ENCODE measurements at regions not wholly inside any gene's neighbourhood (a gene's known extent, or its start where the extent isn't known, plus 50 kb on each side); places are given as distances from the start of the nearest gene placed in this dataset.
"Not testable (repeated sequence)": the region's sequence is repeated elsewhere in the genome, so short reads cannot be mapped to it uniquely, and the experiment has no call there.

DNA sequence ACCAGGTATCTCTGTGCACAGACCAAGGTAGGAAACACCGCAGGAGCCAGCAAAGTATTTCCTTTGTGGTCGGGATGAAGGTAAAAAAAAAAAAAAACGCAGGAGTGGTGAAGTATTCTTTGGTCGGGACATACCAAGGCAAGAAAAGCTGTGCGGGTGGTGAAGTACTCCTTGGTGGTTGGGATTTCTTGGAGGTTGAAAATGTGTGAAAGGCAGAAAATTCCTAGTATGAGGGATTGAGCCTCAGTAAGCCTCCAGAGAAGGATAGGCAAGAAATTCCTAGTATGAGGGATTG is 802.6 kb downstream of the PLA2G4A start:
- no peak for DNase-seq (ENCODE audit: low spot score)

DNA sequence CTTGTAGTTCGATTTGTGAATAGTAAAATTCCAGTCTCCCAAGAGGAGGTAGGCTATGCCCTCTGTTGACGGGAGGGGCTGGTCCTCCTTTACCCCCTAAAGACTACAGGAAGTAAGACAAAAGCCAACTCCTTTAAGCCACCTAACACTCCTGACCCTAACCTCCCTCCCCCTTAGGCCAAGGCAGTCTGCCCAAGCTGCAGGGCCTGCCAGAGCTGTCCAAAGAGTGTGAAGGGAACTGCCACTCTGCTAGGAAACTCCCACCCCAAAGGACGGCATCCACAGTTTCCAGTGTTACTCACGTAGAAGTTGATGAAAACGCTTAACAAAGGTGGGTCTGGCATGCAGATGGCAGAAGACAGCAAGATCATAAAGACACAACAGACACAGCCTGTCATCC is 803.2 kb downstream of the PLA2G4A start:
- DNase-seq (ENCODE audit: low spot score): no peak

GRCh38 chr1:187634940-187635339 is 806.2 kb downstream of the PLA2G4A start:
- no peak for DNase-seq (ENCODE audit: low spot score)

GRCh38 chr1:187638733-187639434 is 810.1 kb downstream of the PLA2G4A start:
- no peak for DNase-seq (ENCODE audit: low spot score)

- DNase-seq (ENCODE audit: low spot score): no peak
These were observed 812.3 kb downstream of the PLA2G4A start for GRCh38 chr1:187641015-187641414.

- no peak for DNase-seq (ENCODE audit: low spot score)
These were observed 812.7 kb downstream of the PLA2G4A start for GRCh38 chr1:187641463-187641862.

DNA sequence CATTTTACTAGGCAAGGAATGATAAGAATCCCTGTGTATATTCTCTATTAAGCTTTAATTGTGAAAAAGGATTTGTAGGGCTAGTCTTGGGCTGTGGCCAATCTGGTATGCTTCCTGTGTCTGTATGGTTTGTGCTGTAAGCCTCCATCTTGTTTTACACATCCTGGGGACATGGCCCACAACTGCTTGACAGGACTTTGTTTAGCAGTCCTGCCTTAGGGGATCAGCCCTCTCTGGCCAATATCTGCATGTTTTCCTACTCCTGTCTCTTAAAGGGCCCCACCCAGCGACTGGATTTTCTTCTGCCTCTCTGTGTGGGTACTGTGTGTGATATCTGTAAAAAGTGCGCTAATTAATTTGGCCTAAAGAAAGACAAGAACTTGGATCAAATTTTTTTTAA is 813.2 kb downstream of the PLA2G4A start:
- no peak for DNase-seq (ENCODE audit: low spot score)

- DNase-seq (ENCODE audit: low spot score): no peak
These were observed 816.9 kb downstream of the PLA2G4A start for GRCh38 chr1:187645651-187646050.

- DNase-seq (ENCODE audit: low spot score): no peak
These were observed 817.9 kb downstream of the PLA2G4A start for GRCh38 chr1:187646536-187647107.

GRCh38 chr1:187648091-187648490 is 819.3 kb downstream of the PLA2G4A start:
- no peak for DNase-seq (ENCODE audit: low spot score)

DNA sequence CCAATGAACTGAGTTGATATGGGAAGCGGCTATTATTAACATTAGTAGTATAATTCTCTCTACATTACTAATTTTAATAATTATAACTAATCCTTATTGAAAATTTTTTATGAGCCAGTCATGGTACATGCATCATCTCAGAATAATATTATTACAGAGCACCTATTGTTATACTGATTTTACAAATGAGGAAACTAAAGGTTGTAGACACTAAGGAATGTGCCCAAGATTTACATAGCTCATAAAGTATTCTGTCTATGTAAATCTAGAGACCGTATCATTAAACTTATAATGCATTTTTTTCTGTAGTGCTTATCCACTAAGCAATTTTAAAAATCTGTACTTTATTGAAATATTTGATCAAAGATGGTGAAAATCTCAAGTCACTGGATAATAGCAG is 825.9 kb downstream of the PLA2G4A start:
- no peak for DNase-seq (ENCODE audit: low spot score)

DNA sequence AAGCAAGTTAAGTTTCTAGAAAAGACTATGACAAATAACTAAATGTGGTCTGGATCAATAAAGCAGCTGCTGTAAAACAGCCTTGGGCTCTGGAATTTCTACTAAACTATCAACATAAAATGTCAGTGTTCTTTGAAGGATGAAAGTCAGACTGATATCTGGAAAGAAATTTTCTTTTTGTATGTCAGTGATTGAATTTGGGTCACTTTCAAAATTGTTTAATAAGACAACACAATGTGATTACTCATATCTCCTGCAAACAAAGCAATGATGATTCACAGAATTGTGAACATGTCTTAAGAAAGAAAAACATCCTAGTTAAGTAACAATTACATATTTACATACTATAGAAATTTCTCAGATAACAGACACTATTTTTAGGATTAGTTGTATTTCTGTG is 826.4 kb downstream of the PLA2G4A start:
- no peak for DNase-seq (ENCODE audit: low spot score)

- no peak for DNase-seq (ENCODE audit: low spot score)
These were observed 836.7 kb downstream of the PLA2G4A start for GRCh38 chr1:187665483-187665882.

DNA sequence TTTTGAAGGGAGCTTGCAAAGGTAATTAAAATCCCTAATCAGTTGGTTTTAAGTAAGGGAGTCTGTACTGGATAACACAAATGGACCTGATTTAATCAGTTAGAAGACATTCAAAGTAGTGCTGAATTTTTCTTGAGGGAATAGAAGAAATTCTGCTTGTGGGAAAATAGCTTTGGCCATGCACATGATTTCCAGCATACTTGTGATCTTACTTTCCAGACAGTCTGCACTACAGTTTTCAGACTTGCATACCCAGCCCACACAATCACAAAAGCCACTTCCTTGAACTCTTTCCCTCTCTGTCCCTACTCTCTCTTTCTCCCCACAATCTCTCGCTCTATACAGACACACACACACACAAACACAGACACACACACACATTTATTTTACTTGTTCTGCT is 852.1 kb downstream of the PLA2G4A start:
- DNase-seq (ENCODE audit: low spot score): no peak

- DNase-seq (ENCODE audit: low spot score): no peak
These were observed 853.4 kb downstream of the PLA2G4A start for GRCh38 chr1:187682112-187682511.

DNA sequence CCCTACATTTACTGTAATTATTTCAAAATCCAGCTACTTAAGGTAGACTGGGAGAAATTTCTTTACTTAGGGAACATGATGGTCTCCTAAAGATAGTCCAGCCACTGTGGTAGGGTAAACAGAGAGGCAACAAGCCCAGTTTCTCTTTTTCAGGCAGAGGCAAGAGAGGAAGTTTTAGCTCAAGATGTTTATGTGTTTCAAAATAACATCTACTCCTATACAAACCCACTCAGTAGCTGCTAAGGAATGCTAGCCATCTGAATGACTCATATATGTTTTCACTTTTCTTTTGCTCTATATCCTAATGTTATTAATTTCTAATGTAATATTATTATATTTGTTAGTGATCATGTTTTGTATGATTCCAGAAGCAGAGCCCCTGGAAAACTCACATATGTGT is 856.6 kb downstream of the PLA2G4A start:
- DNase-seq (ENCODE audit: low spot score): peak; percentile 18

DNA sequence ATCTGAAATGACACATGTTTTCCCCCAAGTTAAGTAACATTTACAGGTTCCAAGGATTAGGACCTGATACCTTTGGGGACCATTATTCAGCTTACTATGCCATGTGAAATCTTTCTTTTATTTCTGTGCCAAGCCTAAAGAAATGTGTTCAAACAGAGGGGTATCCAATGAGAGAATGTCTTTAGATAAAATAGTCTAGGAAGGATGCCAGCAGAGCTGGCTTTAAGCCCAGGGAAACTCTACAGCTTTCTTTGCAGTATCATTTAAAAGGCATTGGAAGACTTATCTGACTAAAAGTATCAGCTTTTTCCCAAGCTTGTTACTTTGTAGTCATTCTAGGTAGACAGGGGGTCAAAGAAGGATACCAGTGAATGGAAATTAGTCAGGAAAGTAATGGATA is 860.4 kb downstream of the PLA2G4A start:
- DNase-seq (ENCODE audit: low spot score): peak; percentile 21

DNA sequence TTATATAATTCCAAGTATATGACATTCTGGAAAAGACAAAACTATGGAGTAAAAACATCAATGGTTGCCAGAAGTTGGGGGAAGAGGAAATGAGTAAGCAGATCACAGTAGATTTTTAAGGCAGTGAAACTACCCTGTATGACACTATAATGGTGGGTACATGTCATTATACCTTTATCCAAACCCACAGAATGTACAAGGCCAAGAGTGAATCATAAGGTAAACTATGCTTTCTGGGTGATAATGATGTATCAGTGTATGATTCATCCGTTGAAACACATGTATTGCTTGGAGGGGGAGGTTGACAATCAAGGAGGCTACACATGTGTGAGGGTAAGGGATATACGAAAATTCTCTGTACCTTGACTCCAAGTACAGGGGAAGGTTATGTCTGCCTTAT is 862.7 kb downstream of the PLA2G4A start:
- peak; percentile 63 for DNase-seq (ENCODE audit: low spot score)

- DNase-seq (ENCODE audit: low spot score): no peak
These were observed 864.0 kb downstream of the PLA2G4A start for GRCh38 chr1:187692799-187693198.

DNA sequence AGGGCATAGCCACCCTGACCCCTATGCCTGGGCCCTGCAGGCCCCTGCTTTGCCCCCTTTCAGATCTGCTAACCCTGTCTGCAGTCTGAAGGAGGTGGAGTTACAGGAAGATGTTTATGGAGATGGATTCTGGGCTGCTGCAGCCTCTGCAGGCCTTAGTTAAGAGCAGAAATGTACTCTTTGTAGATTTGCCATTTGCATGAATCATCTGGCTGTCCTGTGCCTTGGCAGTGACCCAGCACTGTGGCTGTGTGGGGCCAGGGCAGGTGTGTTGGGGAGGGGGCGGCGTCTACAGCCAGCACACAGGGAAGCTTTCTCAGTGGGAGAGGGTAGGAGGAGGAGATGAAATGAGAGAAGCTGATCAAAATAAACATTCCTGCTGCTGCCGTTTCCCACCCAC is 867.3 kb downstream of the PLA2G4A start:
- peak; percentile 8 for DNase-seq (ENCODE audit: low spot score)

DNA sequence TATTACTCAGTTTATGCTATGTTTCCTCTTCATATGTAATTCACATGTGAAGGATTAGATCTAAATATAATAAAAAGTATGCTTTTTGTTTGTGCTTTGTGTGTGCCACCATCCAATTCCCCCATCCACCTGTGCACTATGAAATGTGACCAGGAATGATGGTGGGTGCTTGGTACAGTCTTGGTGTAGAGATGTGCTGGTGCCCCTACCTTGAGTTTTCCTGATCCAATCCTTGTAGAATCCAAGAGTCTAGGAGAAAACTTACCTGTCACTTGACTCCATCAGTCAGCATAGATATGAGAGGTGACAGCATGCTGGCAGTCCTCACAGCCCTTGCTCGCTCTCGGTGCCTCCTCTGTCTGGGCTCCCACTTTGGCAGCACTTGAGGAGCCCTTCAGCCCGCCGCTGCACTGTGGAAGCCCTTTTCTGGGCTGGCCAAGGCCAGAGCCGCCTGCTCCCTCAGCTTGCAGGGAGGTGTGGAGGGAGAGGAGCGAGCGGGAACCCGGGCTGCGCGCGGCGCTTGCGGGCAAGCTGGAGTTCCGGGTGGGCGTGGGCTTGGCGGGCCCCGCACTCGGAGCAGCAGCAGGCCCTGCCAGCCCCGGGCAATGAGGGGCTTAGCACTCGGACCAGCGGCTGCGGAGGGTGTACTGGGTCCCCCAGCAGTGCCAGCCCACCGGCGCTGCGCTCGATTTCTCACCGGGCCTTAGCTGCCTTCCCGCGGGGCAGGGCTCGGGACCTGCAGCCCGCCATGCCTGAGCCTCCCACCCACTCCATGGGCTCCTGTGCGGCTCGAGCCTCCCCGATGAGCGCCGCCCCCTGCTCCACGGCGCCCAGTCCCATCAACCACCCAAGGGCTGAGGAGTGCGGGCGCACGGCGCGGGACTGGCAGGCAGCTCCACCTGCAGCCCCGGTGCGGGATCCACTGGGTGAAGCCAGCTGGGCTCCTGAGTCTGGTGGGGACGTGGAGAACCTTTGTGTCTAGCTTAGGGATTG is 874.7 kb downstream of the PLA2G4A start:
- DNase-seq (ENCODE audit: low spot score): not testable (repeated sequence)

DNA sequence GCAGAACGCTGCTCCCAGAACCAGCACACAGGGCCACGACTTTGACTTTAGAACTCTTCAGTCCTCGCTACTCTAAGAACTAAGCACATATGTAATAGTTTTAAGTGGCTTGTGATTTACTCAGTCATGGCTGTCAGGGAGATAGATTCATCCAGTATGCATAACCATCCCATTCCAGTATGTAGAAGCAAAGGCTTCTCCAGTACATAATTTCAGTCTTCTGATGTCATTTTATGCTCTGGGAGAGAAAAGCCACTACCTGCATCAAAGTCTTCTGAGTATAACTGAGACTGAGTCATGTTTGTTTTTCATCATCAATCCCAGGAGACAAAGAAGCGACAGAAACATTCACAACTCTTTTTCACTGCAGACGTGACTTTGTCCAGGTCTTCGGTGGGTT is 885.7 kb downstream of the PLA2G4A start:
- DNase-seq (ENCODE audit: low spot score): no peak

GRCh38 chr1:187715483-187715882 is 886.7 kb downstream of the PLA2G4A start:
- DNase-seq (ENCODE audit: low spot score): no peak

Measured in H4 (cell line).